Activated T-cell treated with anti-CD3 and anti-CD28 coated beads for 4 hours (primary cell): ENCODE measurements at regions not wholly inside any gene's neighbourhood (a gene's known extent, or its start where the extent isn't known, plus 50 kb on each side); places are given as distances from the start of the nearest gene placed in this dataset.
"Not testable (repeated sequence)": the region's sequence is repeated elsewhere in the genome, so short reads cannot be mapped to it uniquely, and the experiment has no call there.

Experiments
- DNase-seq: peaks from one replicate; pipeline ENCODE4 v3.0.0-alpha.2; 2020

DNA sequence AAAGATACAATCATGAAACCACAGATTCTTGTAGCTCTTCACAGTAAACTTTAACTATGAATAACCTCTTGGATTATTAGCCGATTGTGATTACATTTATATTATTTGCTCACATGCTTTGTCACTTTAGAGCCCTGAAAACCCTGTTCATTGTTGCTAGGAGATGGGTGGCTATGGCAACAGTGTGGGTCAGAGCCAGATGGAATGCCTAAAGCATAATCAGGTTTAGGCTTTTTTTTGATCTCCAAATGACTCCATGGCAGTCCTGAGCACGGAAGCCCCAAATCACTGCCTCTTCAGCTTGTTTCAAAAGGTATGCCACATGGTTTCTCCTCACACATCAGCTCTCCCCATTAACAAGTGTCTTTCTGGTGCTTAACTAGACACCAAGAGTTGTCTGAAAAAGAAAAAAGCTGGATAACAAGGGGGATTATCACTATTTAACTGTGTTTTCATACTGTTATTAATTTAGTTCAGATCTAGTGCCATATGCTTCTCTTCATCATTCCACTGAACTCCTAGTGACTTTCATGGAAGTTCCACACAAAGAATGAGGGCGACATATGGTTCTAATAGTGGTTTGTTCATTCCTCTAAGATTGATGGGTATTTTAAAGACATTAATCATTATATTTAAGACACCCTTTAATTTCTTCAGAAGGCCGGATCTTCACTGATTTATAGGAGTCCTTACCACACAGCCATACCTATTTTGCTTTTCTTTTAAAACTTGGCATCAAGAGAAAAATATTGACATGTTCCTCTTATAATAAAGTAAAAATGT is 88.8 kb upstream of the PAM start:
- no peak for DNase-seq

DNA sequence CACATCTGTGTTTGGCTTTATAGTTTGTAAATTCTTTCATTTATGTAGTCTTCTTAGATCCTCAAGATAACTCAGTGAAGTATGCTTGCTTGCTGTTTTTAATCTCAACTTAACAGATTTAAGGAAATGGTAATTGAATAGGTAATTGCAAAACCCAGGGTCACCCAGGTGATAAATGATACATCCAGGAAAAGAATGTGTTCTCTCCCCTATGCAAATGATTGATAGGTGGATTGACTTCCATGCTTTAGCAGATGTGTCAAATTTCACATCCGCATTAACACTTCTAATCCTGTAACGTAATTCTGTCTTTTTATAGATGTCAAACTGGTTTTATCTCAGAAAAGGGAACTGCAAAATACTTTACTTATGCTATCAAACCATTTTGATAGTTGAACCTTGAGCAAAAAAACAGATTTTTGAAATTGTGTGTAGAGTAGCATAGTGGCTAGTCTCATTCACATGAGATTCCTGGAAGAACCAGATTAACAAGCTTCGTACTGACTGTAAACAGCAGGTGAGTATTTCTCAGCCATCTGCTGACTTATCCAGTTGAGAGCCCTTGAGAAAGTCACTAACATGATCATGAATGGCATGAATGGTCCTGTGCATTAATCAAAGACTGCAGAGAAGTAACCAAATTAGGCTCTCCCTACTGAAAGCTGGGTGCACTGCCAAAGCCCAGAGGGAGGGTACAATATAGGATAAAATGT is 86.7 kb upstream of the PAM start:
- no peak for DNase-seq

DNA sequence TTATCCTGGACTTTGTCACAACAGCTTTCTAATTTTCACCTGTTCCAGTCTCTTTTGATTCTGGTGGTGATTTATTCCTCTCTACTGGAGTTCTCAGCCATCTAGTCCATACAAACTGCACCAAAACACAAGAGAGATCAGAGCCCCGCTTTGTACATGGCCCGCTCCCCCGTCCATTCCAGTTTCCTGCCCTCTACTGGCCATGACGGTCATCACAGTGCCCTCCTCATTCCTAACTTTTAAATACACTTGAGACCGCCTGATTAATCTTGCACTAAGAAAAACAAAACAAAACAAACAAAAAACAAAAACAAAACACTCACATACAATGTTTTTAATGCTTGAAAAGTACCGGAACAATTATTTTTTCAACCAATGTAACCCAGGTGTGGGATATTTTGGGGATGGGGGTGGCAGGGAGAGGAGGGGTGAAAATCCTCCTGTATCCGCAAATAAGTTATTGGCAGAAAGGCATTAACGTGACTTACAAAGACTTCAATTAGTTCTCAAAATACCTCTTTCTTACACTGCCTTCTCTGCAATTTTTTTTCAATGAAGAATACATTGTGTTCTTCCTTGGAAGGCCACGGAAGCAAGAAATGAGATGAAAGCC is 84.8 kb upstream of the PAM start:
- DNase-seq, result no peak

DNA sequence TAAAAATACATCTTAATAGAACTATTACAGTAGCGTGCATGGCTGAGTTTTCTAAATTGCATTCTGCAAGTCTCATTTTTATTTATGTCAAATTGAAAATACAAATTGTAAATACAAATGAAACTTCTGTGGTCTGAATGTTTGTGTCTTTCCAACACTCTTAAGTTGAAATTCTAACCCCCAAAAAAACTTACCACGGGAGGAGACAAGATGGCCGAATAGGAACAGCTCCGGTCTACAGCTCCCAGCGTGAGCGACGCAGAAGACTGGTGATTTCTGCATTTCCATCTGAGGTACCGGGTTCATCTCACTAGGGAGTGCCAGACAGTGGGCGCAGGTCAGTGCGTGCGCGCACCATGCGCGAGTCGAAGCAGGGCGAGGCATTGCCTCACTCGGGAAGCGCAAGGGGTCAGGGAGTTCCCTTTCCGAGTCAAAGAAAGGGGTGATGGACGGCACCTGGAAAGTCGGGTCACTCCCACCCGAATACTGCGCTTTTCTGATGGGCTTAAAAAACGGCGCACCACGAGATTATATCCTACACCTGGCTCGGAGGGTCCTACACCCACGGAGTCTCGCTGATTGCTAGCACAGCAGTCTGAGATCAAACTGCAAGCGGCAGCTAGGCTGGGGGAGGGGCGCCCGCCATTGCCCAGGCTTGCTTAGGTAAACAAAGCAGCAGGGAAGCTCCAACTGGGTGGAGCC is 83.9 kb upstream of the PAM start:
- not testable (repeated sequence) for DNase-seq

DNA sequence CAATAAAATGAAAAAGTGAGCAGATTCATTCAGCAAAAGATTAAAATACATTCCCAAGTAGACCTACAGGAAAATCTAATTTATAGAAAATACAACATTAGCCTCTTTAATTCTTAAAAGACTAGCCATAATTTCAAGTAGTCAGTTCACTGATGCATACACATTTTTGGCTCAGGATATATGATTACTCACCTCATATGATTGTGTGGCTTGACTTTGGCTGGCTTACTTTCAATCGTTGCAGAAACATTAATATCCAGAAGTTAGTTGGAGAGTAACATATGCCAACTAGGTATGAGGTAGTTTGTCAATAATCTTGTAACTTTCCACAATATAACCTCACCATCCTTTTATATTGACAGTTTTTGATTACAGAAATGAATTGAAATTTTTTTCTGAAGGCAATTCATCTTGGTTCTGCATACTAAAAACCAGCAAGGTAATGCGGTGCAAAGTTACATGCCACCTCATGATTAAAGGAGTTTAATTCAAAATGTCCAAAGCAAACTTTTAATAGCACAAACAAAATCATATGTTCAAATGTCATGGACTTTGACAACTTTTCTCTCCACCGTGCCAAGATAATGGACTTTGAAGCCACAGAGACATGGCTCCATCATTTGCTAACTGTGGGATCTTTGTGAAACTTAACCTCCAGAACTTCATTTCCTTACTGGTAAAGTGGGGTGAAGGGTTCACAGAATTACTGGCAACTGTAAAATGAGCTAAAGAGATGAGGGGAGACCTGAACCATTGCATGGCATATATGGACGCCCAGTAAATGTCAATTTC is 76.6 kb upstream of the PAM start:
- DNase-seq, result no peak

DNA sequence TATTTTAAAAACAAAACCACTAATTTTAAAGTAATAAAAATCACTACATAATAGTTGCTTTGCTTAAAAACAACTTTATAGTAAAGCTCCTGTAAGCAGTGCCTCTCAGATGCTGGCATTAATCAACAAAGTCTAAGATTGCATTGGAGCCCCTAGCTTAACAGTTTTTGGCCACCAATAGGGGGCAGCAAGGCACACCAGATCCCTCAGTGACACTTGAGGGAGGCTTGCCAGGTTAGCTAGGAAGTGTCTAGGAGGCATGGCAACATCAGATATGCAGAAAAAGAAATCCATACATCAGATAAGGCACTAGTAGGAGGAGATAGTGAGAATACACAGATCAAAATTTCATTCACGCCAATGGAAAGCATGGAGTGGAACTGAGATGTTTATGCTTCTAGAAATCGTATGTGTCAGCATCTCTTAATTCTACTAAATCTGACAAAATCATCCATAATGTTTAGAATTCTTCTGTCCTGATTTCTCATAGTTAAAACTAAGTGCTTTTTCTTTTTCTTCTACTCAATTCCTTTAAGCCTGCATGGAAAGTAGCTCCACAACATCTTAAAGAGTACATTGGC is 73.6 kb upstream of the PAM start:
- DNase-seq, result peak; percentile 50

DNA sequence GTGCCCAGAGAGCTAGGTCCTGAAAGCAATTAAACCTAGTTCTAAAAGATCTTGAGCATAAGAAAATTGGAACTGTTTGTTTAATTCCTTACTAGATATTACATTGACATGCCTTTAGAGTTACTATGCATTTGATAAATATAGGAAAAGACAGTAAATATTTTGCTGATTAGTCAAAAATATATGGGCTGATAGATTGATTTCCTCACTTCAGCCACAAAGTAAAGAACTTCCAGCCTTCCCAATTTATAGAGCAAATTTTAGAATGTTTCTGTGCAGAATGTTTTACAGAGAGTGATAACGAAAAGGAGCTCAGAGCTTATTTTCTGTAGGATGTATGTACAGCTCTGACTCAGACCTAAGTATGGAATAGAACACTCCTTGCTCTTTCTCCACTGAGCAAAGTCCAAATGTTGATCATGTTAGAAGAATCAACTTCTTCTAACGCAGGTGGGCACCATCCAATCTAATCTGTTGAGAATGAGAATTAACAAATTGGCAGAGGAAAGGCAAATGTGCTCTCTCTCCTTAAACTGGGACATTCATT is 72.9 kb upstream of the PAM start:
- DNase-seq, result no peak

DNA sequence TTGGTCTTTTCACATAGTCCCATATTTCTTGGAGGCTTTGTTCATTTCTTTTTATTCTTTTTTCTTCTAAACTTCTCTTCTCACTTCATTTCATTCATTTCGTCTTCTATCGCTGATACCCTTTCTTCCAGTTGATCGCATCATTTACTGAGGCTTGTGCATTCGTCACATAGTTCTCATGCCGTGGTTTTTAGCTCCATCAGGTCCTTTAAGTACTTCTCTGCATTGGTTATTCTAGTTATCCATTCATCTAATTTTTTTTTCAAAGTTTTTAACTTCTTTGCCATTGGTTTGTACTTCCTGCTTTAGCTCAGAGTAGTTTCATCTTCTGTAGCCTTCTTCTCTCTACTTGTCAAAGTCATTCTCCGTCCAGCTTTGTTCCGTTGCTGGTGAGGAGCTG is 67.0 kb upstream of the PAM start:
- not testable (repeated sequence) for DNase-seq

DNA sequence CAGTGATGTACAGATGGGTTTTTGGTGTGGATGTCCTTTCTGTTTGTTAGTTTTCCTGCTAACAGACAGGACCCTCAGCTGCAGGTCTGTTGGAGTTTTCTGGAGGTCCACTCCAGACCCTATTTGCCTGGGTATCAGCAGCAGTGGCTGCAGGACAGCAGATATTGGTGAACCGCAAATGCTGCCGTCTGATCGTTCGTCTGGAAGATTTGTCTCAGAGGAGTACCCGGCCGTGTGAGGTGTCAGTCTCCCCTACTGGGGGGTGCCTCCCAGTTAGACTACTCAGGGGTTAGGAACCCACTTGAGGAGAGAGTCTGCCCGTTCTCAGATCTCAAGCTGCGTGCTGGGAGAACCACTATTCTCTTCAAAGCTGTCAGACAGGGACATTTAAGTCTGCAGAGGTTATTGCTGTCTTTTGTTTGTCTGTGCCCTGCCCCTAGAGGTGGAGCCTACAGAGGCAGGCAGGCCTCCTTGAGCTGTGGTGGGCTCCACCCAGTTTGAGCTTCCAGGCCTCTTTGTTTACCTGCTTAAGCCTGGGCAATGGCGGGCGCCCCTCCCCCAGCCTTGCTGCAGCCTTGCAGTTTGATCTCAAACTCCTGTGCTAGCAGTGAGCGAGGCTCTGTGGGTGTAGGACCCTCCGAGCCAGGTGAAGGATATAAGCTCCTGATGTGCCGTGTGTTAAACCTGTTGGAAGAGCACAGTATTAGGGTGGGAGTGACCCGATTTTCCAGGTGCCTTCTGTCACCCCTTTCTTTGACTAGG is 66.3 kb upstream of the PAM start:
- DNase-seq, result not testable (repeated sequence)

DNA sequence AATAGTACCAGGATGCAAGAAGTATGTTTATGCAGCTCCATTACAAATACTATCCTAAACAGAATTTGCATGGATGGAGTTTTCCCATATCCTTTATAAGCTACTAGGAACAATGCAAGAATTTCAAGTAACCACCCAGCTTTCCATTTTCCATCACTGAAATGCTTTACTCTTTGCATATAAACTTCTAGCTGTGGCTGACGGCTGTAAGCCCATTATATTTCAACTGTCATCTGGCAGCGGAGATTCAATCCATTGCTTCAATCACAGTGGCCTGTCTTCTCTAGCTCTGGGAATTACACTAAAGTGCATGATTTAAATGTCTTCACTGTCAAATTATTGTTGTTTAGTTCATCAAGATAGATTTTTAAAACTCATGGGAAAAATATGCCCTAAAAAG is 64.2 kb upstream of the PAM start:
- DNase-seq, result no peak

DNA sequence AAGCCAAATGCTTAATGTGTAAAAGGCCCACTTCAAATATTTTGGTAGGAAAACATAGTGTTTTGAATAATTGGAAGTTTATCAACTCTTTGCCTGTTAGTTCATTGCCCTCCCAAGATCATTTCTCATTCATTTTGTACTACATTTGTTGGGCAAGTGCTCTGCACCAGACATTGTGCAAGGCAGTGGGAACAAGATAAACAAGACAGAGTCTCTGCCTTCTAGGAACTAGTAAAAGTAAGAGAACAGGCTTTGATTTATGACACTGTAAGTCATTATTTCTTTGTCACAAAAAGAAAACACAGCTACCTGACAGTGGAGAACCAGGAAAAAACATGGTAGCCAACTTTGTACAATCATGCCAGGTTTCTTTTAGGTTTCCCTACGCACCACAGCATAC is 63.7 kb upstream of the PAM start:
- no peak for DNase-seq

DNA sequence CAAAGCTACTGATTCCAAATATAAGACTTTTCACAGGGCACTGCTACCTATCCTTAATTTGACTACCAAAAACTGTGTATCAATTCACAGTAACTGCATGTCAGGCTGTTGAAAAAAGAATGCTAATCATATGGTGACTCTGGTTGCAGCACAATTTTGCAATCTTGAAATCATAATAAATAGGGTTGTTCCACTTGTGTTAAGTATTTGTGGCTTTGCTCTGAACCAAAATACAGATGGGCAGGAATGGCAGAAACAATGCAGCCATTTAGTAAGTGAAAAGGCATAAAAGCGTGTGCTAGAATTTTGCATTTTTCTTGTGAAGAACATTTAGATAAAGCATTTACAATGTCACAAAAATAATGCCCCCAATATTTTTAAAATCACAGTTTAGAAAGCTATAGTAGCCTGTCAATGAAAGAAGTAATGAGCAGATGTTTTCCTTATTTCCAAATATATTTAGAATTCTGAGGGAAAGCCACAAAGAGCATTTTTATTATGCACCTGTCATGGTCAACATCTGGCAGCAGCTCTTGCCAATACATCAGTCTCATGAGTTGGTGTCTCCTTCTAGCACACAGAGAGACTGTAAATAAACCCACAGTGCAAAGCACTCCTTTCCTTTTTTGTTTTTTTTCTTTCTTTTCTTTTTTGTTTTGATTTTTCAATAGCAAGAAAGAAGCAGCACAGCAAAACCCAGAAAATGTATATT is 54.8 kb upstream of the PAM start:
- no peak for DNase-seq

DNA sequence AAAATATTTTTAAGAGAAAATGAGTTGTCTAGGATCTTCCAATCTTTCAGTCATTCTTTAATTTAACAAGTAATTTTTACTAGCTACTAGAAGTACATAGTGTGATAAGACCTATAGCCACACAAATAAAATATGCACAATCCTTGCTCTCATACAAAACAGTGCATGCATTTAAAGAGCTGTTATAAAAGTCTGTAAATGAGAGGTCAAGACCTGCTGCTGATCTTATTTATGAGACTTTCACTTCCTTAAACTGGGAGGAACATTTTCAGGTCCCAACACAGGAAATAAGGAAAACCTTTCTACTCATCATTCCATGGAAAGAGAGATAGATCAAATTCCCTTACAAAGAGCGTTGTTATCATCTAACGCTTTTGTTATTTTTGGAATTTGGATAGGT is 54.2 kb upstream of the PAM start:
- no peak for DNase-seq

DNA sequence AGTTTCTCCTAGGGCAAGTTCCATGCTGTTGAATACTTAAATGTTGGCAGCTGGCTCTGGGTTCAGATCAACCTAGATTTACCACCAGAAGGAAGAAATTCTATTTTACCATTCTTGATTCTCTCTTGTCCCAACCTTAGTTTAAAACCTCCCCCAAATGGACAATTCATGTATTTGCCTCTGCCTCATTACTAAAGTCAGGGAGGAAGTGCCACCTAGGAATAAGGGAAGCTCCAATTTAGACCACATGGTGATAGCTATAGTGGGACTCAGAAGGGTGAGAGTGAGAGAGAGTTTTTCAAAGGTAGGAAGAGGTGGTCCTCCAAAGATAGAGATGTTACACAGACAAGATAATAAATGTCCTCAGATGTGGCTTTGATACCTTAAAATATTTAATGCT is 53.4 kb upstream of the PAM start:
- DNase-seq, result no peak
